HG03045 (cell line): ENCODE measurements at regions not wholly inside any gene's neighbourhood (a gene's known extent, or its start where the extent isn't known, plus 50 kb on each side); places are given as distances from the start of the nearest gene placed in this dataset.

ENCODE experiments used
- ATAC-seq: cut with Tn5 transposase; IDR thresholded peaks from one replicate; pipeline ENCODE4 v1.9.1; 2021; ENCODE audit warnings: mild to moderate bottlenecking, moderate library complexity; ENCODE audit not compliant: unreplicated experiment

DNA sequence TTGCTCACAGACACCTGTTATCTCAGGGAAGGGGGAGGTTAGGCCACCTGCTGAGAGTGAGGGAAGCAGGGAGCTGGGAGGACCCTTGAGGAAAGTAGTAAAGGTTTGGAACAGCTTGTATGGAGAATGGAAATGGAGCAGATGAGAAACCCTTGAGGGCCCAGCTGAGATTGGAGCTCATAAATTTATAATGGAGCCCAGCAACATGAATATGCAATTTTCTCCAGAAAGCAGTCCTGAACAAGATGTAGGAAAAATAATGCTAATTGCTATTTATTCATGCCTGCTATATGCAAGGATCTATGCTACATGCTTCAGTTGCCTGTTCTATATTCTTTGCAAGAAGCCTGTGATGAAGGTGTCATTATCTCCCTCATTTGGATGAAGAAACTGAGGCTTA, 67.5 kb upstream of the LEF1 start:
- ATAC-seq, result no peak

DNA sequence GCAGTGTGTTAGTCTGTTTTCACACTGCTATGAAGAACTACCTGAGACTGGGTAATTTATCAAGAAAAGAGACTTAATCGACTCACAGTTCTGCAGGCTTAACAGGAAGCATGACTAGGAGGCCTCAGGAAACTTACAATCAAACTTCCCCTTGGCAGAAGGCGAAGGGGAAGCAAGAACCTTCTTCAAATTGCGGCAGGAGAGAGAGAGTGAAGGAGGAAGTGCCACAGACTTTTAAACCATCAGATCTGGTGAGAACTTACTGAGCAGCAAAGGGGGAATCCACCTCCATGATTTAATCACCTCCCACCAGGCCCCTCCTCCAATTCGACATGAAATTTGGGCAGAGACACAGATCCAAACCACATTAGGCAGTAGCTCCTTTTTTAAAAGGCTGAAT, 59.2 kb upstream of the LEF1 start:
- no peak for ATAC-seq

DNA sequence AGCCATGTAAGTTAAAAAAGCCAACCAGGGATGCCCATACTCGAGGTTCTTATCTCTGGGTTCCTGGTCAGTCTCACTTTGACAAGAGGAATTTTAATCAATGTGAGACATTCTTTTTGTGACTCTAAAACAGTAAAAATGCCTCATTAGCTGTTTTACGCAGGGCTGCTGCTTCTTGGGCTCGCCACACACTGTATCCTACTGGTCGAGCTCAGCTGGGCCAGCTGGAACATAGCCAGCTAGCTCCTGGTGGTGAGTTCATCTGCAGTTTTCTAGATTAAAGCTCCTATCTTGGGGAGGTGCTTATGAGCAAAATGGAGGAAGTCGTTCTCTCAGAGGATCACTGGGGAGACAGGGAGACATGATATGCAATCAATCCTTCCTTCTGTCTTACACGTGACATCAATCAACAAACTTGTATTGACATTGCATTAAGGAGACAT, 55.9 kb upstream of the LEF1 start:
- ATAC-seq, result no peak

DNA sequence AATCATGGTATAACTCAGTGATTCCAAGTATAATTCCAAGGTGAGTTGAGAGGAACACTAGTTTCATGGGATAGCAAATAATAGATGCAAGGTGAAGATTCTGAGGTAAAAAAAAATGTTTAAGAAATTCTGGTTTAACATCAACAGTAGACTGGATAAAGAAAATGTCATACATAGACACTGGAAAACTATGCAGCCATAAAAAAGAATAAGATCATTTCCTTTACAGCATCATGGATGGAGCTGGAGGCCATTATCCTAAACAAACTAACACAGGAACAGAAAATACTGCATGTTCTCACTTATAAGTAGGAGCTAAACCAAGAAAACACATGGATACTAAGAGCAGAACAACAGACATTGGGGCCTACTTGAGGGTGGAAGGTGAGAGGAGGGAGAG, 54.6 kb upstream of the LEF1 start:
- no peak for ATAC-seq

DNA sequence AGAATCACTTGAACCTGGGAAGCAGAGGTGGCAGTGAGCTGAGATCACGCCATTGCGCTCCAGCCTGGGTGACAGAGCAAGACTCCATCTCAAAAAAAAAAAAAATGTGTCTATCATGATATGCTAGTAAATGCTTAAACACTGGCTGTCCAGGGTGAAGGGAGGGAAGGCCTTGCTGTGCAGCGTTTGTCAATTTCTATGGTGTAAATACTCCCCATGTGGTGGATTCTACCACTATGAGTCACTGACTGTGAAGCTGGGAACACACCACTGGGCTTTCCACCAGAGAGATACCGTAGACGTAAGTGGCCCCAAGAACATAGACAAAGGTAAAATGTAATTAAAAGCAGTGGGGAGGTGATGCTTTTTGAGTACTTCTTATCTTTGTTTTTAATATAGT, 51.3 kb upstream of the LEF1 start:
- no peak for ATAC-seq
